ENCODE measurements at regions not wholly inside any gene's neighbourhood (a gene's known extent, or its start where the extent isn't known, plus 50 kb on each side); places are given as distances from the start of the nearest gene placed in this dataset.

DNA sequence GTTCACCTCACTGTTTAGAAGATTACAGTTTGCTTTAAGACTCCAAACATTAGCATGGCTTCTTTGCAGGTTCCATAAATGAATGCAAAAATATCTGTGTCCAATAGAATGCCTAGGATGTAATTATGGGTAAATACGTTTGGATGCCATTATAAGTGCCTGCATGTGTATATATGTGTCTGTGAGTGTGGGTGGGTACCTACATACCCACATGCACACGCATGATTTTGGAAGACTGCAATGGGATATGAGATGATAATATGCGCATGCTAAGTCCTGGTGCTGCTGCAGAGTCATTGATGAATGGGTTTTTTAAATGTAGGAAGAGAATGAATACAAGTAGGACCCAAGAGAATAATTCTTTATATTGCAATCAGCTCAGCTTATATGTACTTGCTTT, 406.4 kb downstream of the ZSWIM6 start:
- H3K4me1 ChIP-seq (replicated peaks in 1 of 4; ENCODE audit: control insufficient read depth in 3 of 4, insufficient read depth in 4 of 4, low read length in 3 of 4) = peaks cover 0 to 5% (median 1%) of the 10 kb centered on the region in 4 experiments; a peak in 2 of 7 replicates
- FAIRE-seq (no peak), DNase-seq (ENCODE audit: low read depth in 1 of 2, low spot score in 2 of 2) (no peak)
- no peaks in the 10 kb centered on the region for H3K36me3 ChIP-seq (ENCODE audit: control insufficient read depth in 2 of 4, insufficient read depth in 4 of 4, low read length in 3 of 4)
- H3K27me3 ChIP-seq (replicated peaks in 1 of 4; ENCODE audit: control insufficient read depth in 3 of 4, extremely low read depth in 1 of 4, insufficient read depth in 3 of 4, low read length in 3 of 4) = no peaks in the 10 kb centered on the region
- no peak overlapping the region for H2BK15ac ChIP-seq (ENCODE audit: low read length)
- H3K4ac ChIP-seq (replicated peaks; ENCODE audit: insufficient read length, low read depth, low read length) = no peak overlapping the region
- H2BK12ac ChIP-seq (ENCODE audit: low read depth, low read length) = no peak overlapping the region
- H3K9ac ChIP-seq (replicated peaks in 1 of 4; ENCODE audit: extremely low read depth in 1 of 4, low read depth in 3 of 4, low read length in 3 of 4) = no peak overlapping the region
- H2BK5ac ChIP-seq (ENCODE audit: low read depth, low read length) = no peak overlapping the region
- H2AFZ ChIP-seq (ENCODE audit: low read length) = no peak overlapping the region
- no peak overlapping the region for H2BK20ac ChIP-seq (ENCODE audit: low read length)
- H4K20me1 ChIP-seq (replicated peaks in 1 of 2; ENCODE audit: control insufficient read depth in 1 of 2, insufficient read depth in 2 of 2, low read length in 2 of 2) = no peaks in the 10 kb centered on the region
- H3K4me3 ChIP-seq (ENCODE audit: extremely low read depth in 1 of 4, insufficient read depth in 2 of 4, low read depth in 3 of 4, low read length in 4 of 4) = no peak overlapping the region
- no peak overlapping the region for H4K8ac ChIP-seq (ENCODE audit: extremely low read depth, insufficient read depth, low read length)
- H3K79me1 ChIP-seq (ENCODE audit: low read depth, low read length) = no peaks in the 10 kb centered on the region
- no peak overlapping the region for H3K27ac ChIP-seq (ENCODE audit: low read depth, low read length)
- no peak overlapping the region for H2BK120ac ChIP-seq (replicated peaks; ENCODE audit: low read depth, low read length)
- 92% methylated on average over 3 of the region's 3 CpGs; no CpG with 5 or more reads in 1 of the 2 experiments for WGBS, 2 experiments (ENCODE audit: extremely low coverage in 1 of 2, insufficient coverage in 1 of 2, insufficient read length in 1 of 2, insufficient replicate concordance in 2 of 2, low coverage in 1 of 2, low lambda C conversion rate in 2 of 2, missing lambda C conversion rate in 1 of 2)
- H3K23me2 ChIP-seq (ENCODE audit: low read depth, low read length) = no peaks in the 10 kb centered on the region; the same call in 1 of the 2 replicates
- H3K79me2 ChIP-seq (ENCODE audit: control insufficient read depth in 1 of 2, insufficient read depth in 2 of 2, low read length in 2 of 2) = no peaks in the 10 kb centered on the region
- no peak overlapping the region; the same call in 1 of the 2 replicates for H2AK5ac ChIP-seq (ENCODE audit: low read depth, low read length)
- no peak overlapping the region for H3K23ac ChIP-seq (ENCODE audit: insufficient read length)
- H3K56ac ChIP-seq (replicated peaks; ENCODE audit: insufficient read length, low read depth, low read length) = no peak overlapping the region
- H3K9me3 ChIP-seq (ENCODE audit: insufficient read depth in 2 of 2, low read depth in 1 of 2, low read length in 1 of 2) = no peaks in the 10 kb centered on the region
- POLR2A ChIA-PET (ENCODE audit: partially characterized antibody) = no interaction called here
- CTCF ChIA-PET (ENCODE audit: partially characterized antibody) = no interaction called here
- no peak overlapping the region for H3K18ac ChIP-seq (ENCODE audit: extremely low read depth, low read length)
- H4K5ac ChIP-seq (ENCODE audit: insufficient read length, low read depth, low read length) = no peak overlapping the region
- H3K14ac ChIP-seq (ENCODE audit: insufficient read length) = no peak overlapping the region
- no peak overlapping the region for H4K91ac ChIP-seq (replicated peaks; ENCODE audit: insufficient read length, low read length)
- no peak overlapping the region for H3K4me2 ChIP-seq (ENCODE audit: insufficient read depth in 1 of 2, low read depth in 2 of 2, low read length in 2 of 2)
- no peak for TF ChIP-seq MAFK (IDR thresholded peaks at IDR 0.05; ENCODE audit: low read depth, low read length)
- TF ChIP-seq, protein P1, sequence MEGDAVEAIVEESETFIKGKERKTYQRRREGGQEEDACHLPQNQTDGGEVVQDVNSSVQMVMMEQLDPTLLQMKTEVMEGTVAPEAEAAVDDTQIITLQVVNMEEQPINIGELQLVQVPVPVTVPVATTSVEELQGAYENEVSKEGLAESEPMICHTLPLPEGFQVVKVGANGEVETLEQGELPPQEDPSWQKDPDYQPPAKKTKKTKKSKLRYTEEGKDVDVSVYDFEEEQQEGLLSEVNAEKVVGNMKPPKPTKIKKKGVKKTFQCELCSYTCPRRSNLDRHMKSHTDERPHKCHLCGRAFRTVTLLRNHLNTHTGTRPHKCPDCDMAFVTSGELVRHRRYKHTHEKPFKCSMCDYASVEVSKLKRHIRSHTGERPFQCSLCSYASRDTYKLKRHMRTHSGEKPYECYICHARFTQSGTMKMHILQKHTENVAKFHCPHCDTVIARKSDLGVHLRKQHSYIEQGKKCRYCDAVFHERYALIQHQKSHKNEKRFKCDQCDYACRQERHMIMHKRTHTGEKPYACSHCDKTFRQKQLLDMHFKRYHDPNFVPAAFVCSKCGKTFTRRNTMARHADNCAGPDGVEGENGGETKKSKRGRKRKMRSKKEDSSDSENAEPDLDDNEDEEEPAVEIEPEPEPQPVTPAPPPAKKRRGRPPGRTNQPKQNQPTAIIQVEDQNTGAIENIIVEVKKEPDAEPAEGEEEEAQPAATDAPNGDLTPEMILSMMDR (IDR thresholded peaks at IDR 0.05; ENCODE audit: control extremely low read depth in 1 of 3, insufficient read depth in 1 of 3, low read depth in 1 of 3, low read length in 3 of 3) = no peak
- TF ChIP-seq RXRA (IDR thresholded peaks at IDR 0.05; ENCODE audit: insufficient read depth, low read depth, low read length) = no peak
- no peak for TF ChIP-seq KDM4A (IDR thresholded peaks at IDR 0.05; ENCODE audit: low read depth, low read length, severe bottlenecking)
- TF ChIP-seq CBX8 (IDR thresholded peaks at IDR 0.05; ENCODE audit: borderline replicate concordance, low read depth, low read length) = no peak
- no peak for TF ChIP-seq TEAD4 (IDR thresholded peaks at IDR 0.05; ENCODE audit: low read depth, low read length)
- TF ChIP-seq BACH1 (IDR thresholded peaks at IDR 0.05; ENCODE audit: low read length) = no peak
- no peak for TF ChIP-seq RBBP5 (IDR thresholded peaks at IDR 0.05; ENCODE audit: borderline replicate concordance, low read depth, low read length)
- TF ChIP-seq TAF7 (optimal IDR thresholded peaks at IDR 0.05; ENCODE audit: borderline replicate concordance, low read depth, low read length) = no peak
- TF ChIP-seq SIX5 (IDR thresholded peaks at IDR 0.05; ENCODE audit: low read depth, low read length) = no peak
- TF ChIP-seq, protein P2, sequence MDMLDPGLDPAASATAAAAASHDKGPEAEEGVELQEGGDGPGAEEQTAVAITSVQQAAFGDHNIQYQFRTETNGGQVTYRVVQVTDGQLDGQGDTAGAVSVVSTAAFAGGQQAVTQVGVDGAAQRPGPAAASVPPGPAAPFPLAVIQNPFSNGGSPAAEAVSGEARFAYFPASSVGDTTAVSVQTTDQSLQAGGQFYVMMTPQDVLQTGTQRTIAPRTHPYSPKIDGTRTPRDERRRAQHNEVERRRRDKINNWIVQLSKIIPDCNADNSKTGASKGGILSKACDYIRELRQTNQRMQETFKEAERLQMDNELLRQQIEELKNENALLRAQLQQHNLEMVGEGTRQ (IDR thresholded peaks at IDR 0.05; ENCODE audit: low read length) = no peak
